Activated naive CD4-positive, alpha-beta T cell treated with anti-CD3 and anti-CD28 coated beads, Interleukin-2, amount 50 U/mL, for 72 hours (primary cell): ENCODE measurements at regions not wholly inside any gene's neighbourhood (a gene's known extent, or its start where the extent isn't known, plus 50 kb on each side); places are given as distances from the start of the nearest gene placed in this dataset.

Source experiments
- ATAC-seq, 2 donors: fragments of 150-1000 bp; cut with Tn5 transposase; 2 replicates each; pipeline ENCODE4 v1.10.0; 2021; ENCODE audit warnings: mild to moderate bottlenecking in 2 of 2, moderate library complexity in 2 of 2
- DNase-seq, 2 donors: peaks; one replicate each; pipeline ENCODE4 v3.0.0; 2021 to 2022; ENCODE audit warnings: low spot score in 2 of 2
- H3K27ac Mint-ChIP-seq, 2 donors: one replicate each; pipeline ENCODE4 v1.8.0; 2022; ENCODE audit warnings: mild to moderate bottlenecking in 2 of 2, mixed read lengths in 2 of 2
- H3K36me3 Mint-ChIP-seq, 2 donors: one replicate each; pipeline ENCODE4 v1.8.0; 2022; ENCODE audit warnings: mixed read lengths in 2 of 2
- H3K9me3 Mint-ChIP-seq, 2 donors: one replicate each; pipeline ENCODE4 v1.8.0; 2022; ENCODE audit warnings: mixed read lengths in 2 of 2

DNA sequence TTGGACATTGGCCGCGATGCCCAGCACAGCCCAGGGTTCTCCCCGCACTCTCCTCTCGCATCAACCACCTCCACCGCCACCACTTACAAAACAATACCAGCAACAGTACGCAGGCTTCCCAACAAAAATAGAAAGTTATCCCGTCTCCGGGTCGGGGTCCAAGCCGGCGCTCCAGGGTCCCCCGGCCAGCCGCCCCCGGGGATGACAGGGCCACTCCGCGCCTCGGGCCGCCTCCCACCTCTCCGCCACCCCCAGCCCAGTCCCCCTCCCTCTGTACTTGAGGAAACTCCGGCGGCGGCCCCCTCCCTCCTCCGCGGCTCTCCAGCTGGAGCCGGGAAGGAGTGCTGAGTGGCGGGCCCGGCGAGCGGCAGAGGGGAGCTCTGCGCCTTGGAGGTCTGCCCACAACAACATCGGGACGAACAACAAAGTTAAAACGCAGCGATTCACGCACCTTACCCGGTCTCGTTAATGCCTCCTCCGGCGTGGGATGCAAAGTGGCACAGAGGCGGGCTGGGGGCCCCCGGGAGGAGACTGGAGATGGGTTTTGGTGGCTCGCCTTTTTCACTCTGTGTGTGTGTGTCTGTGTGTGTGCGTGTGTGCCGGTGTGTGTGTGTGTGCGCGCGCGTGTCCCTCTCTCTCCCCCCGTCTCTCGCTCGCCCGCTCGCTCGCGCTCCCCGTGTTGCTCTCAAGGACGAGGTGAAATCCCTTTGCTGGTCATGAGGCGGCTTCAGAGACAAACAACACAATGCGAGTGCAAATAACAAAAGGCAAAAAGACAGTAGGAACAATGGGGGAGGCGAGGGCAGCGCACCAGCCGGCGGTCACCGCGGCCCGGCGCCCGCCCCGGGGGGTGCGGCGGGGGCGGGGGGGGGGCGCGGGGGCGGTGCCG, 386.8 kb downstream of the BCAT1 start:
- peaks cover 0 to 6% of the 10 kb centered on the region in 2 donors for H3K36me3 Mint-ChIP-seq
- ATAC-seq (peak in 1 of 2 donors; percentile 53), DNase-seq (peak in 1 of 2 donors; percentile 22)
- H3K27ac Mint-ChIP-seq, result peak overlapping the region in 1 of 2 donors; percentile 72
- no peaks in the 10 kb centered on the region for H3K9me3 Mint-ChIP-seq

DNA sequence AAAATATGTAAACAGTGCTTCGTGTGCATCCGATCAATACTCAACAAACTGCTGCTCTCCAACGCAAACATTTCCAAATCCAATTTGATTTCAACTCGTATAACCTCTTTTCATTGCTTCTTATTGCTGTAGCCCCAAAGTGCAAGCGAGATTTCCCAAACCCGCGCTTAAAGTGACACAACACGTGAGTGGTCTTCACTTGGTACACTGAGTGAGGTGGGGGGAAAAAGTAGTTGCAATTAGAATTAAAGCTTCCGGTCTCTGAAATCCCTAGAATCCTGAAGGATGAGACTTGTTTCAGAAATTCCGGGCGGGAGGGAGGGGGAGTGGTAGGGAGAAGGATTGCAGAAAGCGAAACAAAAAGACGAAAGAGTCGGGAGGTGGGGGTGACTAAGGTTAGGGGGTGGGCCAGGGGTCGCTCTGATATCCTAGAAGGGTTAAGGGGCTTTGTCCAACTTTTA, 387.5 kb downstream of the BCAT1 start:
- peak in 1 of 2 donors; percentile 8 for ATAC-seq
- peaks cover 0 to 4% of the 10 kb centered on the region in 2 donors for H3K9me3 Mint-ChIP-seq
- H3K36me3 Mint-ChIP-seq, result peaks cover 0 to 6% of the 10 kb centered on the region in 2 donors

DNA sequence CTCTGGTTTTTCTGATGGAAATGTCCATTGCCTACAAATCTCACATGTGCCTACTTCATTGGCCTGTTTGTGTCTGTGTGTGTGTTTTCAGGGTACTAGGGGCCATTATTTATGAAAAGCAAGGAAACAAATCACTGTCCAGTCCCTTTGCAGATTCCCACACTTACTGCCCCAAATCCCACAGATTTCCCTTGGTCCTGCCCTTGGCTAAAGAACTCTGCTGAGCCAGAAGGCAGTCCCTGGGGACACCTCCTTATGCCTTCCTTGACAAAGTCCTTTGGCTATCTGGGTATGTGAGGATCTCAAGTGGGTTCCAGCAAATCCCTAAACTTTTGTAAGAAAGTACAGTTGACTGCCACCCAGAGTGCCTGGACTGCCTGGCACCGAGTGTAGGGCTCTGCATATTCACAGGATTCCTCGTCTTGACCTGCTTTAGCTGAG, 388.1 kb downstream of the BCAT1 start:
- Mint-ChIP-seq H3K9me3 (peaks cover 3 to 4% of the 10 kb centered on the region in 2 donors), H3K36me3 (peaks cover 0 to 6% of the 10 kb centered on the region in 2 donors), H3K27ac (no peak overlapping the region)
- ATAC-seq, result no peak
- no peak for DNase-seq

More for the DNA sequence above, 387.5 kb downstream of the BCAT1 start:
- H3K27ac Mint-ChIP-seq, result no peak overlapping the region
- DNase-seq, result no peak

DNA sequence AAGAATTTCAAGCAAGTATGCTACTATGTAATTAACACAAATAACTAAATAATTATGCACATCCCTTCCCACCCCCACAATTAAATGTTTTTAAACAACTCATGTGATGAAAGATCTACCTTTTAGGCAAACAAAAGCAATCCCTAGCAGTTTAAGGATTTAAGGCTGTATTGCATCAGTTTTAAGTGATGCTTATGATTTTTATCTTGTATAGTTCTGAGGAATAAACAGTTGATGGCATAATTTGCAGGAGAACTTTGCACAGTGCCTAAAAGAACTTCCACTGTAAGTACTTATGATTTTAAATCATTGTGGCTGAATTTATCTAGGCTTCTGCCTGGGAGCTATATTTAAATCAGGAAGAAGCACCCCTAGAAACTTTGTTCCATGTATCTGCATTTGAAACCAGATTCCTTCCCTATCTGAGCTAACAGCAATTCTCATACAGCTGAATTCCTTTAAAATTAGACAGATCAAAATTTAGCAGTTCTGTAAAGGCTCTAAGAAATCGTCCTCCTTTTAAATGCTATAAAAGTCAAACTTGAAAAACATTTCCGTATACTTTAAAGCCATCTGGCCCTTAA, 388.6 kb downstream of the BCAT1 start:
- Mint-ChIP-seq H3K9me3 (peaks cover 3 to 4% of the 10 kb centered on the region in 2 donors), H3K27ac (no peak overlapping the region), H3K36me3 (peaks cover 0 to 6% of the 10 kb centered on the region in 2 donors)
- no peak for DNase-seq
- ATAC-seq, result no peak

DNA sequence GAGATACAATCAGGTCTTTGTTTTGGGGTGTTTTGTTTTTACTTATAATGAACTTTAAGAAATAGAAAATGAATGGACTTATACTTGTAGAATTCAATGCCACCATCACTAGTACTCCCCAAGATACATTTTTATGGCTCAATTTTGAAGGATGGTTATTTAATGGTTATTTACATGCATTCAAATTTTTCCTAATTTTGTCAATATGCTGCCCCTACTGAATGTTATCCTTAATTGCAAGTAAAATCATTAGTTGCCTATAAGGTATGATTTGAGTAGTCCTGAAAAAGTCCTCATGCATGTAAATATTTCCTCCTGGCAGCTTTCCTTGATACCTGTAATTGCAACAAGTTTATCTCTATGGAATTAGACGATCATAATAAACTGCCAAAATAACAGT, 391.2 kb downstream of the BCAT1 start:
- ATAC-seq, result no peak
- Mint-ChIP-seq H3K36me3 (no peaks in the 10 kb centered on the region), H3K27ac (no peak overlapping the region), H3K9me3 (peaks cover 3 to 4% of the 10 kb centered on the region in 2 donors)
- DNase-seq, result no peak

DNA sequence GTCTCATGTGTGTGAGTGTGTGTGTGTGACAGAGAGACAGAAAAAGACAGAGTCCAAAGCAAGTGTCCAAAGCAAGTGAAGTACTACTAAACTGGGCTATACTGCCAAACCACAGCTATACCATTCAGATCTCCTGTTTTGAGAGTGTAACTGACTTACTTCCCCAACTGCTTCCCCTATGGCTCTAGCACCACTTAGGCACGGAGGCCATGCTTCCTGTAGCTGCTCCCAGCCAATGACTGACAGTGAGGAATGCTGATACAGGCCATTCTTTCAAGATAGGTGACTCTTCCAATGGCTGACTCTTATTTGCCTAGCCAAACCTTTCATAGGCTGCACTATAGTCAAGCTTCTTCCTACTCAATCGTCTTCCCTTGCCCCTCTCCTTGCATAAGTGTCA, 393.2 kb downstream of the BCAT1 start:
- peaks cover 3 to 8% of the 10 kb centered on the region in 2 donors for H3K9me3 Mint-ChIP-seq
- ATAC-seq, result no peak
- no peak overlapping the region for H3K27ac Mint-ChIP-seq
- H3K36me3 Mint-ChIP-seq, result no peaks in the 10 kb centered on the region
- DNase-seq, result no peak

DNA sequence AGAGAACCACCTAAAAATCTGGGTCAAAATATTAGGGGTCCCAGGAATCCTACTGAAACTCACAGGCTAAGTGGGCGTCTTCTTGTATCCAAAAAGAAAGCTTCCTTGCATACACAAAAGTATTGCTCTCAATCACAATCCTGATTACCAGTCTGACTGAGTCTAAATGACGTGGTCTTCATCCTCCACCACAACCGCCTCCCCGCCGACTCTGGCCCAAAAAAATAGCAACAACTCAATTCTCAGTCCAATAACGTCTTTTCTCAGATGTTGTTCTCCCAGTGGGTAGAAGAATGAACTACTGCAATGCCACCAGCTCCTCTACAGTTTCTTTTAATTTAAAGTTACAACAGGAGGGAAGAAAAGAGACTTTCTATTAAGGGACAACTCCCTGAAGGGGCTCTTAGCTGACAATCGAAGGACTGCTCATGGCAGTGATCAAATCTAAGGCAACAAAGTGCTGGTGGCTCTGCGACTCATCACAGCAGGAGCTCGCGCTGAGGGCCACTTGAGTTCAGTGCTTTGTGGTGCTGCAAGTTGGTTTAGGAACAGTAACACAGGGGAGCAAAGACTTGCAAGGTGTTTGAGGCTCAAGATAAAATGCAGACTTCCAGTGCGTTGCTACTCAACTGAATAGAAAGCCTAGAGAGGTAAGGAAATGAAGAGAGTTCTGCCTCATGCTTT, 394.1 kb downstream of the BCAT1 start:
- no peak for ATAC-seq
- no peaks in the 10 kb centered on the region for H3K36me3 Mint-ChIP-seq
- no peak for DNase-seq
- peaks cover 3 to 8% of the 10 kb centered on the region in 2 donors for H3K9me3 Mint-ChIP-seq
- H3K27ac Mint-ChIP-seq, result no peak overlapping the region

DNA sequence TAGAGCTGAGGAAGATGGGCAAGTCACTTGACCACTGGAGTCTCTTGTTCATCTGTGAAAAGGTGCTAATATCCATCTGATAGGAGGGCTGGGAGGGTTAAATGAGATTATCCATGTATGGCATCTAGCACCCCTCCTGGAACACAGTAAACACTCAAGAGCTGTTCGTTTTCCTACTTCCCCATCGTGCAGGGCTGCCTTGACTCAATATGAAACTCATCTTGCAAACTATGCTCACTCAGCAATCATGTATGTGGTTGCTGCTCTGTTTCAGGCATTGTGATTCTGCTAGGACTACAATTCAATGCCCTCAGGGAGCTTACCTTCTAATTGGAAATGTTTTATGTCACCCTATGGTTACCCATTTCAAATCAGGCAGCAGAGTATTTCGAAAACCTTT, 395.6 kb downstream of the BCAT1 start:
- ATAC-seq, result no peak
- H3K27ac Mint-ChIP-seq, result no peak overlapping the region
- DNase-seq, result no peak
- peaks cover 8% of the 10 kb centered on the region in 2 donors for H3K9me3 Mint-ChIP-seq
- no peaks in the 10 kb centered on the region for H3K36me3 Mint-ChIP-seq

DNA sequence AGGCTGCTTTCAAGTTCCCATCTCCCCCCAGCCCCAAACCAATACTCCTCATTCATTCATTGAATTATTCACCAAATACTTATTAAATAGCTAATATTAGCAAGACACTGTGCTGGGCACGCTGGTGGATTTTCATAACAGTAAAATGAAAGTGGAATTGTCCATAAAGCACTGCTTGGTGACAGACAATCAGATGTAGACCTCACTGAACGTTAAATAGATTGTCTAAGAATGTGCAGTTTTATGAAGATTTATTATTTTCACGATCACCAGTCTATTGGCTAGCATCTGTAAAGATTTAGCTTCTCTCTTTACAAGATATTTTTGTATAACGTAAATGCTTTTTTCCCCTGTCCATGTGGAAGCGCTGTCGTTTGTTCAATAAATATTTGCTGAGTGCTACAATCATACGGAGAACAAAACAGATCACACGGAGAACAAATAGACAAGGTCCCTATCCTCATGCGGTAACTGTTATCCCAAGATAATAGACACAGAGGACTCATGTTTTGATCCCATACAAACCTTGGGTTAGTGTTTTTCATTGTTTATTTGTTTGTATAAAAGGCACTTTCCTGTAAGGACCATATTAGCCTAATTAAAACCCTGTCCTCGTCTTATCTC, 397.6 kb downstream of the BCAT1 start:
- Mint-ChIP-seq H3K27ac (no peak overlapping the region), H3K36me3 (no peaks in the 10 kb centered on the region), H3K9me3 (peaks cover 6 to 11% of the 10 kb centered on the region in 2 donors)
- ATAC-seq, result no peak
- DNase-seq, result no peak

DNA sequence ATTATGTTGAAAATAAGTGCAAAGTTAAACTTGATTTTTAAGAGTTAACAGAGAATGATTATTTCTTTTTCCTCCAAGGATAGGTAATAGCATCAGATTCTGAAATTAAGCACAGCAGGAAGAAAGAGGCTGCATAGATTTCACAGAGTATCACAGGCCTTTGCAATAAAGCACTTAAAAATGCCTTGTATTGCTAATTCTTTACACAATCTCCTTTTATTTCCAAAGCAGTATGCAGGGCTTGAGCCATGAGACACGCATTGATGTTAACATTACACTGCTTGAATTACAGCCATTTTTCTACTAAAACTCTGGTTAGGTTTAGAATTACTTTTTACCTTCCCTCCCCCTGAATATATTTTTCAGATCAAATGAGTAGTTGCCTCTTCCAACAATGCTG, 398.3 kb downstream of the BCAT1 start:
- ATAC-seq, result no peak
- Mint-ChIP-seq H3K27ac (no peak overlapping the region), H3K36me3 (no peaks in the 10 kb centered on the region), H3K9me3 (peaks cover 8% of the 10 kb centered on the region in 2 donors)
- DNase-seq, result no peak

DNA sequence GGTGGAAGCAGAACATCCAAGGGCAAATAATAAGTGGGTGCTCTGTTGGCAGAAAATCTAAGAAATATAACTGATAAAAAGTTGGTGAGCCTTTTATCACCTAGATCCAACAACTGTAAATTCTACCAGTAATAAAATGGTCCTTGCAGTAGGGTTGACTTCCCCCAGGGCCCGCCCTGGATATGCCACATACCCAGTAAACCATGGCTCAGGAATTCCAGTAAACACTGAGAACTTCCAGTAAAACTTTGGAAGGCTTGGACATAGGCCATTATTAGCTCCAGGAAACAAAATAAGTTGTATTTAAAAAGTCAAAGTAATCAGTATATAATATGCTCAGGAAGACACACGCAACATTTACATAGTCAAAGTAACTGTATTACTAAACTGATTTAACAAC, 402.2 kb downstream of the BCAT1 start:
- Mint-ChIP-seq H3K27ac (no peak overlapping the region), H3K36me3 (no peaks in the 10 kb centered on the region), H3K9me3 (peaks cover 6 to 8% of the 10 kb centered on the region in 2 donors)
- DNase-seq (no peak), ATAC-seq (no peak)

DNA sequence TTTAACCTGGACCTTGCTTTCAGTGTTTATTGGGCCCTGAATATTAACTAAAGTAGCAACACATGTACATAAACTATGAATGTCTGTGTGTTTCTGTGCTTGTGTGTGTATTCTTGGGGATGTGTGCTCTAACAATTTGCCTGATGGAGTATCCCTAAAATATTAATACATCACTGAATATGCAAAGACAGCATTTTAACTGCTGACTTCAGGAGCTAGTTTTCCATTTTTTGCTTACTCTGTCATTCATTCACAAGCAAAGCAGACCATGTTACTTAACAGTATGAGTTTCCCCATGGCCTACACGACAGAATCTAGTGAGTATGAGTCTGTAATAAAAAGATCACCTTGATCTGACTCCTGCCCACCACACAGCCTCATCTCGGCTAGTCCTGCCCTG, 402.8 kb downstream of the BCAT1 start:
- no peak for DNase-seq
- no peak for ATAC-seq
- Mint-ChIP-seq H3K27ac (no peak overlapping the region), H3K36me3 (no peaks in the 10 kb centered on the region), H3K9me3 (peaks cover 4 to 8% of the 10 kb centered on the region in 2 donors)

DNA sequence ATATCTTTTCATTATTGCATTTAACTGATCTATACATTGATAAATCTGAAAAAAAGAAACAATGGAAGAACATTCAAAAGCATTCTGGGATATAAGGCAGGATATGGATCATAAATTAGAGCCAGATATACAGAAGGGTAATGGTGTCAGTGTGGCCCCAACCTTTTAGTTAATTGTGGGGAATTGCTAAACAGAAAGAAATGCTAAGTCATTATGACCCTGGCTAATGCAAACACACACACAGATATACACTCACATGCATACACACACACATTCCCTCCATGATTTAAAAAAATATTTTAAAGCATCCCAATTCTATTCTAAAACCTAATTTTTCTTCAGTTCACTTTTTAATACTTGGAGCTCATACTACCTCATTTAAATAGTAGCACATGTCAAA, 404.5 kb downstream of the BCAT1 start:
- ATAC-seq (no peak), DNase-seq (no peak)
- H3K36me3 Mint-ChIP-seq, result no peaks in the 10 kb centered on the region
- H3K27ac Mint-ChIP-seq, result no peak overlapping the region
- peaks cover 4 to 8% of the 10 kb centered on the region in 2 donors for H3K9me3 Mint-ChIP-seq

DNA sequence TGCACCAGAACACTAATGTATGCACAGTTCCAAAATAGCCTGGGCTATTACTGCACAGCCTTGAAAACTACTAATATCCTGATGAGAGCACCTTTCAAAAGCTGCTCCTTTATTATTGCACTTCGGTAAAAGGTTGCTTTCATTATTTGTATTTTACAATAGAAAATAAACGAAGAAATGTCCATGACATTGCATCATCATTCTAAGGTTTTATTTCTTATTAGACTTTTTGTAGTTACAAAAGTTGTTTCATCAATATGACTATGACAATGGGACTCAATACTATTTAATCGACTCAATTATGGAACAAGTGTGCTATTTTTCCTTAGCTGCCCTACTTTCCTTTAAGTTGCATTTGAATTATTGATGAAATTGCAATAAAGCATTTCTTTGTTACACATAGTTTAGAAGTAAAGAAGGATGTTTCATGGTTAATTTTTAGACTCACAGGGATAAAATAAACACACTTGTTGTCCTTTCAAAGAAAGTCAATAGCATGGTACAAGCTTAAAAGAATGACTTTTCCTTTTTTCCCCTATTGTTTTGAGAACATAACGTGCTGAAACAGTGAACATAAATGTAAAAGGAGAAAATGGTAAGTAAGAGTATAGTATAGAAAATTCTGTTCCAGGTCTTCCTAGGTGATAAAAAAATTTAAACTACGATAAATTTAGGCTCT, 407.6 kb downstream of the BCAT1 start:
- no peak for ATAC-seq
- Mint-ChIP-seq H3K27ac (no peak overlapping the region), H3K9me3 (peaks cover 1 to 2% of the 10 kb centered on the region in 2 donors), H3K36me3 (no peaks in the 10 kb centered on the region)
- no peak for DNase-seq

DNA sequence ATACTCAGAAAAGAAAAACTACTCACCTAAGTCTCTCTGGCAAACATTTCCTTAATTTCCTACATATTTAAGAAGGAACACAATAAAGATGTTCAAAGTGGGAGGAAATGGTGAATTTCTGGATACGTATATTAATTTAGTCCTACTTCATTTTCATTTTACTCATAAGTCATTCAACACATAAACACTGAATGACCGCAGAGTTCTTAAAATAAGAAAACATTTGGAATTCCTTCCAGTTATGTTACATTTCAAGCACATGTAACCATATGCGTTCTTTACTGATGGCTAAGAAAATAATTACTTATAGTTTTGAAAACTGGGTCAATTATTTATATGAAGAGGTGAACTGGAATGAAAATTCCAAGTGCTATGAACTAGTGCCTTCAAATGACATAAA, 409.3 kb downstream of the BCAT1 start:
- Mint-ChIP-seq H3K27ac (no peak overlapping the region), H3K36me3 (no peaks in the 10 kb centered on the region), H3K9me3 (no peaks in the 10 kb centered on the region)
- DNase-seq (no peak), ATAC-seq (no peak)

DNA sequence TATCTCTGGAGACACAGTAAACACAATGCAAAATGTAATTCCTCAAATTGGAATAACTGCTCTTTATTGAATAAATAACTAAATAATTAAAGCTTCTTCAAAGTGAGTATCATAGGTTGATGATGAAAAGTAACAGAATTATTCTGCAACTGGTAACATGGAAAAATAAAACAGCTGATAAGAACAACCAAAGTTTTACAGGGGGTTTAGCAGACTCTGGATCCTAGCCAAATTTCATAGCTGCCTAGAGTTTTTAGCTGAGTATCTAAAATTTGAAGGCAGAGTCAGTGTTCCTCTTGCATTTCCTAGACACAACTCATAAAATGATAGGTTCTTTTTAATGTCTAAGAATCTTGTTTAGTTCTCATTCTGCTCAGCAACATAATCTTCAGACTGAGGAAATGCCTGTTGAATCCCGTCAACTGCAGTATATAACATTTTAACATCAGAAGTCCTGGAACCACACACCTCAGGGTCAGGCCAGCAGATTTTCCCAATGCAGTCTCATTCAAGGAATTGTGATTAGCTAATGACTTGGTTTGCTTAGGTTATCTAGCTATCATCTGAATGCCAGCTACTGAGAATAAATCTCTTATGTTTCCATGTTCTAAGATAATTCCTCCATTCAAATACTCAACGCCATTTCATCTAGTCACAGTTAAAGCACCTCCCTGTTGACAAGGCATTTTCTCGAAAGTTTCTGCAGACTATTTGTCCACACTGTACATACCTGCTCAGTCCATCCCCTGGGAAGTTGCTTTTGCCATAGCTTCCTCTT, 411.6 kb downstream of the BCAT1 start:
- Mint-ChIP-seq H3K27ac (no peak overlapping the region), H3K9me3 (no peaks in the 10 kb centered on the region), H3K36me3 (no peaks in the 10 kb centered on the region)
- ATAC-seq, result no peak
- DNase-seq, result no peak
